ENCODE measurements at regions not wholly inside any gene's neighbourhood (a gene's known extent, or its start where the extent isn't known, plus 50 kb on each side); places are given as distances from the start of the nearest gene placed in this dataset.

GRCh38 chr4:111890412-111890811, 254.8 kb upstream of the FAM241A start:
- Histone ChIP-seq H3K27me3 (no peaks in the 10 kb centered on the region), H3K4me3 (no peak overlapping the region), H3K27ac (no peak overlapping the region), H3K9me3 (no peaks in the 10 kb centered on the region), H3K4me1 (no peaks in the 10 kb centered on the region), H3K36me3 (no peaks in the 10 kb centered on the region)
- WGBS: 92% methylated on average over 4 of the region's 4 CpGs
- TF ChIP-seq POLR2AphosphoS5 (IDR thresholded peaks at IDR 0.05) (no peak), POLR2A (IDR thresholded peaks at IDR 0.05) (no peak), EP300 (IDR thresholded peaks at IDR 0.05) (no peak)
- TF ChIP-seq, protein P1, sequence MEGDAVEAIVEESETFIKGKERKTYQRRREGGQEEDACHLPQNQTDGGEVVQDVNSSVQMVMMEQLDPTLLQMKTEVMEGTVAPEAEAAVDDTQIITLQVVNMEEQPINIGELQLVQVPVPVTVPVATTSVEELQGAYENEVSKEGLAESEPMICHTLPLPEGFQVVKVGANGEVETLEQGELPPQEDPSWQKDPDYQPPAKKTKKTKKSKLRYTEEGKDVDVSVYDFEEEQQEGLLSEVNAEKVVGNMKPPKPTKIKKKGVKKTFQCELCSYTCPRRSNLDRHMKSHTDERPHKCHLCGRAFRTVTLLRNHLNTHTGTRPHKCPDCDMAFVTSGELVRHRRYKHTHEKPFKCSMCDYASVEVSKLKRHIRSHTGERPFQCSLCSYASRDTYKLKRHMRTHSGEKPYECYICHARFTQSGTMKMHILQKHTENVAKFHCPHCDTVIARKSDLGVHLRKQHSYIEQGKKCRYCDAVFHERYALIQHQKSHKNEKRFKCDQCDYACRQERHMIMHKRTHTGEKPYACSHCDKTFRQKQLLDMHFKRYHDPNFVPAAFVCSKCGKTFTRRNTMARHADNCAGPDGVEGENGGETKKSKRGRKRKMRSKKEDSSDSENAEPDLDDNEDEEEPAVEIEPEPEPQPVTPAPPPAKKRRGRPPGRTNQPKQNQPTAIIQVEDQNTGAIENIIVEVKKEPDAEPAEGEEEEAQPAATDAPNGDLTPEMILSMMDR (IDR thresholded peaks at IDR 0.05): no peak
- DNase-seq (ENCODE audit: low spot score in 2 of 2): no peak

- Histone ChIP-seq H3K27me3 (no peaks in the 10 kb centered on the region), H3K4me3 (no peak overlapping the region), H3K27ac (no peak overlapping the region), H3K9me3 (no peaks in the 10 kb centered on the region), H3K4me1 (no peaks in the 10 kb centered on the region), H3K36me3 (no peaks in the 10 kb centered on the region)
- 82% methylated on average over 4 of the region's 4 CpGs for WGBS
- no peak for DNase-seq (ENCODE audit: low spot score in 2 of 2)
- TF ChIP-seq POLR2A (IDR thresholded peaks at IDR 0.05) (no peak), EP300 (IDR thresholded peaks at IDR 0.05) (no peak), POLR2AphosphoS5 (IDR thresholded peaks at IDR 0.05) (no peak)
- TF ChIP-seq, protein P1 (IDR thresholded peaks at IDR 0.05): no peak
Measured at GRCh38 chr4:111905511-111905910, 239.7 kb upstream of the FAM241A start.

- Histone ChIP-seq H3K27ac (no peak overlapping the region), H3K4me1 (no peaks in the 10 kb centered on the region), H3K9me3 (no peaks in the 10 kb centered on the region), H3K36me3 (no peaks in the 10 kb centered on the region), H3K4me3 (no peak overlapping the region), H3K27me3 (no peaks in the 10 kb centered on the region)
- WGBS: 88% methylated on average over 1 of the region's 1 CpG
- no peak for DNase-seq (ENCODE audit: low spot score in 2 of 2)
- TF ChIP-seq POLR2AphosphoS5 (IDR thresholded peaks at IDR 0.05): no peak
- TF ChIP-seq EP300 (IDR thresholded peaks at IDR 0.05): no peak
- TF ChIP-seq, protein P1 (IDR thresholded peaks at IDR 0.05): no peak
- TF ChIP-seq POLR2A (IDR thresholded peaks at IDR 0.05): no peak
Measured at GRCh38 chr4:111919639-111920038, 225.6 kb upstream of the FAM241A start.

- no peaks in the 10 kb centered on the region for H3K9me3 ChIP-seq
- no peaks in the 10 kb centered on the region for H3K4me1 ChIP-seq
- 62% methylated on average over 3 of the region's 3 CpGs for WGBS
- DNase-seq (ENCODE audit: low spot score in 2 of 2): no peak
- H3K36me3 ChIP-seq: no peaks in the 10 kb centered on the region
- TF ChIP-seq POLR2A (IDR thresholded peaks at IDR 0.05): no peak
- TF ChIP-seq POLR2AphosphoS5 (IDR thresholded peaks at IDR 0.05): no peak
- TF ChIP-seq EP300 (IDR thresholded peaks at IDR 0.05): no peak
- TF ChIP-seq, protein P1 (IDR thresholded peaks at IDR 0.05): no peak
- no peaks in the 10 kb centered on the region for H3K27me3 ChIP-seq
- no peak overlapping the region for H3K4me3 ChIP-seq
- H3K27ac ChIP-seq: no peak overlapping the region
Measured at GRCh38 chr4:111921714-111922113, 223.5 kb upstream of the FAM241A start.

DNA sequence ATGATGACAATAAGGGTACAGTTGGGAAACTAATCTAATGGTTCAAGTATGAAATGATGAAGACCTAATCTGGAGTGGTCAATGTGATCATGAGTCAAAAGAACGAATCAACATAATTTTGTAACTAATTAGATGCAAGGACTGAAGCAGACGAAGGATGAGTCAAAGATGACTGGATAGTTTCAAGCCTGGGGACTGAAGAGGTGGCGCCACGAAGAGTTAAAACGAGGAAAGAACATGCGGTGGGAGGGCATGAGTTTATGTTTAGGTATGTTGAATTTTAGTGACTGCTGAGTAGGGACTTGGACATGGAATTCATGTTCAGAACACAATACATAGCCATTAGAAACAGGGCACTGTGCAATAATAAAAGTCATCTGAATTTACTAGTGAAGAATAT, 221.5 kb upstream of the FAM241A start:
- WGBS: 92% methylated on average over 6 of the region's 6 CpGs
- no peak overlapping the region for H3K4me3 ChIP-seq
- no peaks in the 10 kb centered on the region for H3K27me3 ChIP-seq
- H3K9me3 ChIP-seq: no peaks in the 10 kb centered on the region
- H3K4me1 ChIP-seq: no peaks in the 10 kb centered on the region
- TF ChIP-seq POLR2AphosphoS5 (IDR thresholded peaks at IDR 0.05) (no peak), EP300 (IDR thresholded peaks at IDR 0.05) (no peak), POLR2A (IDR thresholded peaks at IDR 0.05) (no peak)
- TF ChIP-seq, protein P1 (IDR thresholded peaks at IDR 0.05): no peak
- H3K27ac ChIP-seq: no peak overlapping the region
- no peaks in the 10 kb centered on the region for H3K36me3 ChIP-seq
- no peak for DNase-seq (ENCODE audit: low spot score in 2 of 2)

Measured in suprapubic skin (tissue), 4 donors.